SK-N-SH (cell line): ENCODE measurements at regions not wholly inside any gene's neighbourhood (a gene's known extent, or its start where the extent isn't known, plus 50 kb on each side); places are given as distances from the start of the nearest gene placed in this dataset.

Experiments
- CTCF ChIA-PET: fragments of 300-600, 350-600 bp; formaldehyde crosslinking; extraction: SDS; loops from one replicate; lab custom pipeline; 2021; lab: Yijun Ruan, JAX
- POLR2A ChIA-PET: fragments of 350-600 bp; sonication (Branson Sonifier 250); formaldehyde crosslinking; extraction: SDS; loops from one replicate; lab custom pipeline; 2020; ENCODE audit warnings: antibody characterized with exemption, inconsistent platforms; lab: Yijun Ruan, JAX
- DNase-seq: peaks from one replicate; pipeline ENCODE4 v3.0.0; 2012
- H2AFZ ChIP-seq: fragments of 200-600 bp; sonication (generic); 2 replicates; pipeline ENCODE4 v1.8.1; 2016; ENCODE audit warnings: antibody characterized with exemption, mild to moderate bottlenecking, low read depth
- H3F3A ChIP-seq: fragments of 200-600 bp; sonication (generic); replicated peaks from 2 replicates; pipeline ENCODE3; 2016; ENCODE audit warnings: antibody characterized with exemption, mild to moderate bottlenecking; ENCODE audit not compliant: insufficient read depth
- H3K27ac ChIP-seq, 2 experiments: fragments of 200-500 bp in 1 of 2; fragments of 200-600 bp in 1 of 2; sonication (Bioruptor generic) in 1 of 2; sonication (generic), shearing (Covaris generic) in 1 of 2; 2 replicates each; pipeline versions ENCODE4 v1.5.1 to v1.6.1; 2014 to 2016; ENCODE audit warnings: low read depth in 2 of 2, inconsistent platforms in 1 of 2, low read length in 1 of 2, mild to moderate bottlenecking in 1 of 2, mixed read lengths in 1 of 2
- H3K27me3 ChIP-seq: fragments of 200-600 bp; sonication (generic), shearing (Covaris generic); 2 replicates; pipeline ENCODE4 v1.6.1; 2016; ENCODE audit warnings: mixed run types; ENCODE audit not compliant: insufficient read depth
- H3K36me3 ChIP-seq, 2 experiments: fragments of 200-500 bp in 1 of 2; fragments of 200-600 bp in 1 of 2; sonication (Bioruptor generic) in 1 of 2; sonication (generic) in 1 of 2; replicated peaks in 1 of 2; 2 replicates each; pipeline versions ENCODE3 to v1.5.1; 2014 to 2016; ENCODE audit warnings: low read length in 1 of 2, mild to moderate bottlenecking in 1 of 2; ENCODE audit not compliant: insufficient read depth in 2 of 2, control insufficient read depth in 1 of 2
- H3K4me1 ChIP-seq, 2 experiments: fragments of 200-500 bp in 1 of 2; fragments of 200-600 bp in 1 of 2; sonication (Bioruptor generic) in 1 of 2; sonication (generic), shearing (Covaris generic) in 1 of 2; 2 replicates each; pipeline versions ENCODE4 v1.5.1 to v1.6.1; 2014 to 2016; ENCODE audit warnings: low read depth in 1 of 2, low read length in 1 of 2, mixed run types in 1 of 2; ENCODE audit not compliant: insufficient read depth in 2 of 2, control insufficient read depth in 1 of 2
- H3K4me2 ChIP-seq: fragments of 200-600 bp; sonication (generic), shearing (Covaris generic); 2 replicates; pipeline ENCODE4 v1.6.1; 2017; ENCODE audit warnings: mixed run types
- H3K4me3 ChIP-seq, 2 experiments: fragments of 200-500 bp in 1 of 2; fragments of 200-600 bp in 1 of 2; sonication (Bioruptor generic) in 1 of 2; sonication (generic), shearing (Covaris generic) in 1 of 2; 2 replicates each; pipeline versions ENCODE4 v1.5.1 to v1.8.1; 2014 to 2016; ENCODE audit warnings: low read depth in 2 of 2, inconsistent platforms in 1 of 2, low read length in 1 of 2, mild to moderate bottlenecking in 1 of 2, mixed read lengths in 1 of 2, moderate library complexity in 1 of 2
- H3K79me2 ChIP-seq: fragments of 200-600 bp; sonication (generic); 2 replicates; pipeline ENCODE4 v1.8.1; 2017; ENCODE audit warnings: mild to moderate bottlenecking; ENCODE audit not compliant: insufficient read depth
- H3K9ac ChIP-seq: fragments of 200-600 bp; sonication (generic); 2 replicates; pipeline ENCODE4 v1.6.1; 2017; ENCODE audit warnings: mixed run types
- H3K9me2 ChIP-seq: fragments of 200-600 bp; sonication (generic); 2 replicates; pipeline ENCODE4 v1.6.1; 2017; ENCODE audit warnings: mixed run types
- H3K9me3 ChIP-seq: fragments of 200-600 bp; sonication (generic); 2 replicates; pipeline ENCODE4 v1.6.1; 2017; ENCODE audit warnings: mixed run types, mild to moderate bottlenecking, moderate library complexity
- H4K20me1 ChIP-seq: fragments of 200-600 bp; sonication (generic); 2 replicates; pipeline ENCODE4 v1.6.1; 2017; ENCODE audit warnings: mild to moderate bottlenecking, mixed run types; ENCODE audit not compliant: insufficient read depth
- EP300 ChIP-seq, 2 experiments: IDR thresholded peaks; 2 replicates each; pipeline versions ENCODE4 v1.4.0 to v1.6.1; 2012; ENCODE audit warnings: borderline replicate concordance in 1 of 2, low read depth in 1 of 2, low read length in 1 of 2
- JUND ChIP-seq: IDR thresholded peaks from 2 replicates; pipeline ENCODE4 v1.4.0; 2012
- NRF1 ChIP-seq: IDR thresholded peaks from 2 replicates; pipeline ENCODE4 v1.6.1; 2012; ENCODE audit warnings: low read depth, mild to moderate bottlenecking, low read length
- WGBS: methylation state at CpG from one replicate; pipeline ENCODE4 v1.1.6; 2017; ENCODE audit warnings: low lambda C conversion rate; 5-methylcytosine and 5-hydroxymethylcytosine counted together
- TF ChIP-seq, protein P1 (sequence below): IDR thresholded peaks from 2 replicates; pipeline ENCODE4 v1.6.1; 2012; ENCODE audit warnings: mild to moderate bottlenecking, low read depth, low read length, moderate library complexity
- TF ChIP-seq, protein P2 (sequence below): fragments of 200-600 bp; sonication (generic); IDR thresholded peaks from 2 replicates; pipeline ENCODE4 v1.6.1; 2017; ENCODE audit warnings: antibody characterized with exemption, mild to moderate bottlenecking, moderate library complexity
- TF ChIP-seq, protein P3 (sequence below): IDR thresholded peaks from 2 replicates; pipeline ENCODE4 v1.4.0; 2012; ENCODE audit warnings: low read depth
- TF ChIP-seq, protein P4 (sequence below): IDR thresholded peaks from 2 replicates; pipeline ENCODE4 v1.4.0; 2012; ENCODE audit warnings: low read depth, borderline replicate concordance
- TF ChIP-seq, protein P5 (sequence below): IDR thresholded peaks from 2 replicates; pipeline ENCODE4; 2012

DNA sequence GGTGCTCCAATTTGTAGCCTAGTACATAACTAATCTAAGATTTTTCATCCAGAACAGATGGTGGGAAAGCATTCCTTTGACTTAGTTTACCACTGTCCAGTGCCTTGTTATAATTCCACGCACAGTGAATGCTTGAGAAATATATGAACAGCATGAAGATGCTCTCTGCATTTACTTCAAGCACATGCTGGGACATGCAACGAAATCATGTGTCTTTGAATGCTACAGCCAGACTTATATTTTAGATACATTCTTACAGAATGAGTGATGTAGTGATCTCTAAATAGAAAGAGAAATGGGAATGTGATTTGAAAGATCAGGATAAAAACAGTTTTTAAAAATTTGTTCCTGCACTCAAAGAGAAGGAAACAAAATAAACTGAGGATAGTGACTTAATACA is 398.3 kb downstream of the FBXO15 start (continued):
- TF ChIP-seq, protein P1, sequence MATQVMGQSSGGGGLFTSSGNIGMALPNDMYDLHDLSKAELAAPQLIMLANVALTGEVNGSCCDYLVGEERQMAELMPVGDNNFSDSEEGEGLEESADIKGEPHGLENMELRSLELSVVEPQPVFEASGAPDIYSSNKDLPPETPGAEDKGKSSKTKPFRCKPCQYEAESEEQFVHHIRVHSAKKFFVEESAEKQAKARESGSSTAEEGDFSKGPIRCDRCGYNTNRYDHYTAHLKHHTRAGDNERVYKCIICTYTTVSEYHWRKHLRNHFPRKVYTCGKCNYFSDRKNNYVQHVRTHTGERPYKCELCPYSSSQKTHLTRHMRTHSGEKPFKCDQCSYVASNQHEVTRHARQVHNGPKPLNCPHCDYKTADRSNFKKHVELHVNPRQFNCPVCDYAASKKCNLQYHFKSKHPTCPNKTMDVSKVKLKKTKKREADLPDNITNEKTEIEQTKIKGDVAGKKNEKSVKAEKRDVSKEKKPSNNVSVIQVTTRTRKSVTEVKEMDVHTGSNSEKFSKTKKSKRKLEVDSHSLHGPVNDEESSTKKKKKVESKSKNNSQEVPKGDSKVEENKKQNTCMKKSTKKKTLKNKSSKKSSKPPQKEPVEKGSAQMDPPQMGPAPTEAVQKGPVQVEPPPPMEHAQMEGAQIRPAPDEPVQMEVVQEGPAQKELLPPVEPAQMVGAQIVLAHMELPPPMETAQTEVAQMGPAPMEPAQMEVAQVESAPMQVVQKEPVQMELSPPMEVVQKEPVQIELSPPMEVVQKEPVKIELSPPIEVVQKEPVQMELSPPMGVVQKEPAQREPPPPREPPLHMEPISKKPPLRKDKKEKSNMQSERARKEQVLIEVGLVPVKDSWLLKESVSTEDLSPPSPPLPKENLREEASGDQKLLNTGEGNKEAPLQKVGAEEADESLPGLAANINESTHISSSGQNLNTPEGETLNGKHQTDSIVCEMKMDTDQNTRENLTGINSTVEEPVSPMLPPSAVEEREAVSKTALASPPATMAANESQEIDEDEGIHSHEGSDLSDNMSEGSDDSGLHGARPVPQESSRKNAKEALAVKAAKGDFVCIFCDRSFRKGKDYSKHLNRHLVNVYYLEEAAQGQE, result no peak
- TF ChIP-seq JUND, result no peak
- TF ChIP-seq, protein P2, sequence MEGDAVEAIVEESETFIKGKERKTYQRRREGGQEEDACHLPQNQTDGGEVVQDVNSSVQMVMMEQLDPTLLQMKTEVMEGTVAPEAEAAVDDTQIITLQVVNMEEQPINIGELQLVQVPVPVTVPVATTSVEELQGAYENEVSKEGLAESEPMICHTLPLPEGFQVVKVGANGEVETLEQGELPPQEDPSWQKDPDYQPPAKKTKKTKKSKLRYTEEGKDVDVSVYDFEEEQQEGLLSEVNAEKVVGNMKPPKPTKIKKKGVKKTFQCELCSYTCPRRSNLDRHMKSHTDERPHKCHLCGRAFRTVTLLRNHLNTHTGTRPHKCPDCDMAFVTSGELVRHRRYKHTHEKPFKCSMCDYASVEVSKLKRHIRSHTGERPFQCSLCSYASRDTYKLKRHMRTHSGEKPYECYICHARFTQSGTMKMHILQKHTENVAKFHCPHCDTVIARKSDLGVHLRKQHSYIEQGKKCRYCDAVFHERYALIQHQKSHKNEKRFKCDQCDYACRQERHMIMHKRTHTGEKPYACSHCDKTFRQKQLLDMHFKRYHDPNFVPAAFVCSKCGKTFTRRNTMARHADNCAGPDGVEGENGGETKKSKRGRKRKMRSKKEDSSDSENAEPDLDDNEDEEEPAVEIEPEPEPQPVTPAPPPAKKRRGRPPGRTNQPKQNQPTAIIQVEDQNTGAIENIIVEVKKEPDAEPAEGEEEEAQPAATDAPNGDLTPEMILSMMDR, result no peak

DNA sequence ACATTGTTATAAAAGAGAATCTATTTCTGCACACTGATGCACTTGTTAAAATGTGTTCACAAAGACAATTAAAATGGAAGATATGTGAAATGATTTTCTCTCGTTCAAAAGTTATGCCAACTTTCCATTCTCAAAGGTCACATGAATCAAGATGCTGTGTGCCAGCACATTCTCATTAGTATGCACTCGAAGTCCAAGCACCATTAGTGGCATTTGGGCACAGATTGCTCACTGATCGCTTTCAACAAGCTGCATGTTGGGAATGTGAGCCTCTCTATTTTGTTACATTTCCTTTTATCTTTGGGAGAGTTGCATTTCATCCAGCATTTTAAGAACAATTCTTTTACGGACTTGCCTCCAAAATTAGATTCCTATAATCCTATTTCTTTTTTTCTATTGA is 398.9 kb downstream of the FBXO15 start:
- 23% methylated on average over 4 of the region's 4 CpGs for WGBS
- Histone ChIP-seq H3K27ac (no peak overlapping the region), H3K4me3 (no peak overlapping the region), H3K9me3 (no peaks in the 10 kb centered on the region), H3K4me2 (no peak overlapping the region), H3K9me2 (no peaks in the 10 kb centered on the region), H3K36me3 (no peaks in the 10 kb centered on the region), H3K79me2 (no peaks in the 10 kb centered on the region), H3F3A (no peaks in the 10 kb centered on the region), H4K20me1 (no peaks in the 10 kb centered on the region), H2AFZ (peak overlapping the region; percentile 43; the same call in 1 of the 2 replicates), H3K9ac (no peak overlapping the region), H3K27me3 (no peaks in the 10 kb centered on the region), H3K4me1 (no peaks in the 10 kb centered on the region)
- CTCF ChIA-PET, result no interaction called here
- TF ChIP-seq JUND (no peak), EP300 (IDR thresholded peaks at IDR 0.05; ENCODE audit: borderline replicate concordance in 1 of 2, low read depth in 1 of 2, low read length in 1 of 2) (no peak), NRF1 (no peak)
- TF ChIP-seq, protein P3, sequence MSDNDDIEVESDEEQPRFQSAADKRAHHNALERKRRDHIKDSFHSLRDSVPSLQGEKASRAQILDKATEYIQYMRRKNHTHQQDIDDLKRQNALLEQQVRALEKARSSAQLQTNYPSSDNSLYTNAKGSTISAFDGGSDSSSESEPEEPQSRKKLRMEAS, result no peak
- TF ChIP-seq, protein P4, sequence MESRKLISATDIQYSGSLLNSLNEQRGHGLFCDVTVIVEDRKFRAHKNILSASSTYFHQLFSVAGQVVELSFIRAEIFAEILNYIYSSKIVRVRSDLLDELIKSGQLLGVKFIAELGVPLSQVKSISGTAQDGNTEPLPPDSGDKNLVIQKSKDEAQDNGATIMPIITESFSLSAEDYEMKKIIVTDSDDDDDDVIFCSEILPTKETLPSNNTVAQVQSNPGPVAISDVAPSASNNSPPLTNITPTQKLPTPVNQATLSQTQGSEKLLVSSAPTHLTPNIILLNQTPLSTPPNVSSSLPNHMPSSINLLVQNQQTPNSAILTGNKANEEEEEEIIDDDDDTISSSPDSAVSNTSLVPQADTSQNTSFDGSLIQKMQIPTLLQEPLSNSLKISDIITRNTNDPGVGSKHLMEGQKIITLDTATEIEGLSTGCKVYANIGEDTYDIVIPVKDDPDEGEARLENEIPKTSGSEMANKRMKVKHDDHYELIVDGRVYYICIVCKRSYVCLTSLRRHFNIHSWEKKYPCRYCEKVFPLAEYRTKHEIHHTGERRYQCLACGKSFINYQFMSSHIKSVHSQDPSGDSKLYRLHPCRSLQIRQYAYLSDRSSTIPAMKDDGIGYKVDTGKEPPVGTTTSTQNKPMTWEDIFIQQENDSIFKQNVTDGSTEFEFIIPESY, result no peak
- TF ChIP-seq, protein P2, result no peak
- TF ChIP-seq, protein P5, sequence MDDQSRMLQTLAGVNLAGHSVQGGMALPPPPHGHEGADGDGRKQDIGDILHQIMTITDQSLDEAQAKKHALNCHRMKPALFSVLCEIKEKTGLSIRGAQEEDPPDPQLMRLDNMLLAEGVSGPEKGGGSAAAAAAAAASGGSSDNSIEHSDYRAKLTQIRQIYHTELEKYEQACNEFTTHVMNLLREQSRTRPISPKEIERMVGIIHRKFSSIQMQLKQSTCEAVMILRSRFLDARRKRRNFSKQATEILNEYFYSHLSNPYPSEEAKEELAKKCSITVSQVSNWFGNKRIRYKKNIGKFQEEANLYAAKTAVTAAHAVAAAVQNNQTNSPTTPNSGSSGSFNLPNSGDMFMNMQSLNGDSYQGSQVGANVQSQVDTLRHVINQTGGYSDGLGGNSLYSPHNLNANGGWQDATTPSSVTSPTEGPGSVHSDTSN, result no peak
- POLR2A ChIA-PET, result no interaction called here
- no peak for DNase-seq
